GM21360 (cell line): ENCODE measurements at regions not wholly inside any gene's neighbourhood (a gene's known extent, or its start where the extent isn't known, plus 50 kb on each side); places are given as distances from the start of the nearest gene placed in this dataset.
"Not testable (repeated sequence)": the region's sequence is repeated elsewhere in the genome, so short reads cannot be mapped to it uniquely, and the experiment has no call there.

Experiments used
- ATAC-seq: cut with Tn5 transposase; IDR thresholded peaks from one replicate; pipeline ENCODE4 v1.9.1; 2021; ENCODE audit warnings: mild to moderate bottlenecking, moderate library complexity; ENCODE audit not compliant: unreplicated experiment

GRCh38 chr5:90073026-90073570, 336.5 kb downstream of the CETN3 start:
- ATAC-seq: not testable (repeated sequence)

- ATAC-seq: no peak
Measured at GRCh38 chr5:90071656-90072055, 337.9 kb downstream of the CETN3 start.

- ATAC-seq: no peak
Measured at GRCh38 chr5:90071066-90071465, 338.5 kb downstream of the CETN3 start.

- no peak for ATAC-seq
Measured at GRCh38 chr5:90066920-90067319, 342.6 kb downstream of the CETN3 start.

- ATAC-seq: no peak
Measured at GRCh38 chr5:90056911-90057705, 352.4 kb downstream of the CETN3 start.

- no peak for ATAC-seq
Measured at GRCh38 chr5:90055831-90056328, 353.7 kb downstream of the CETN3 start.

GRCh38 chr5:90054612-90055011, 354.9 kb downstream of the CETN3 start:
- no peak for ATAC-seq

GRCh38 chr5:90051756-90052155, 357.8 kb downstream of the CETN3 start:
- ATAC-seq: no peak

- ATAC-seq: no peak
Measured at GRCh38 chr5:90050103-90050502, 359.5 kb downstream of the CETN3 start.

GRCh38 chr5:90047113-90047512, 362.4 kb downstream of the CETN3 start:
- ATAC-seq: no peak

- ATAC-seq: not testable (repeated sequence)
Measured at GRCh38 chr5:90040082-90040481, 369.5 kb downstream of the CETN3 start.

- no peak for ATAC-seq
Measured at GRCh38 chr5:90037646-90038045, 371.9 kb downstream of the CETN3 start.

- no peak for ATAC-seq
Measured at GRCh38 chr5:90022711-90023053, 386.9 kb downstream of the CETN3 start.

- ATAC-seq: no peak
Measured at GRCh38 chr5:90022002-90022710, 387.4 kb downstream of the CETN3 start.

GRCh38 chr5:90020575-90021538, 388.7 kb downstream of the CETN3 start:
- ATAC-seq: peak; percentile 95

GRCh38 chr5:90017239-90017638, 392.3 kb downstream of the CETN3 start:
- ATAC-seq: no peak

- peak; percentile 85 for ATAC-seq
Measured at GRCh38 chr5:90015584-90016018, 394.0 kb downstream of the CETN3 start.

- peak; percentile 71 for ATAC-seq
Measured at GRCh38 chr5:90014420-90014819, 395.1 kb downstream of the CETN3 start.

GRCh38 chr5:90000351-90000750, 409.2 kb downstream of the CETN3 start:
- ATAC-seq: no peak

GRCh38 chr5:89998519-89999305, 410.8 kb downstream of the CETN3 start:
- no peak for ATAC-seq
